ENCODE measurements at regions not wholly inside any gene's neighbourhood (a gene's known extent, or its start where the extent isn't known, plus 50 kb on each side); places are given as distances from the start of the nearest gene placed in this dataset.

- ChIA-PET POLR2A (no interaction called here), CTCF (no interaction called here)
- H3K4me3 ChIP-seq (ENCODE audit: low read depth, low read length), result no peak overlapping the region
- no peak for TF ChIP-seq HIC1 (tag by site-specific recombination; IDR thresholded peaks at IDR 0.05)
- TF ChIP-seq ZXDB (tag by site-specific recombination; IDR thresholded peaks at IDR 0.05), result no peak
- no peak for TF ChIP-seq ZBTB10 (tag by site-specific recombination; IDR thresholded peaks at IDR 0.05)
- TF ChIP-seq ZNF324 (tag by site-specific recombination; IDR thresholded peaks at IDR 0.05), result no peak
- no peak for TF ChIP-seq HOXD13 (CRISPR knock-in tag; IDR thresholded peaks at IDR 0.05; ENCODE audit: borderline replicate concordance)
- no peak for TF ChIP-seq ZNF530 (tag by site-specific recombination; IDR thresholded peaks at IDR 0.05; ENCODE audit: low read depth)
- no peak for TF ChIP-seq SCRT1 (tag by site-specific recombination; IDR thresholded peaks at IDR 0.05; ENCODE audit: borderline replicate concordance)
- no peak for TF ChIP-seq ZNF791 (tag by site-specific recombination; IDR thresholded peaks at IDR 0.05)
- no peak for TF ChIP-seq ZNF362 (tag by site-specific recombination; IDR thresholded peaks at IDR 0.05)
- no peak for TF ChIP-seq BCL11B (tag by site-specific recombination; IDR thresholded peaks at IDR 0.05; ENCODE audit: low read depth)
- TF ChIP-seq ZSCAN5A (tag by site-specific recombination; IDR thresholded peaks at IDR 0.05), result no peak
- no peak for TF ChIP-seq ZNF843 (tag by site-specific recombination; IDR thresholded peaks at IDR 0.05)
- TF ChIP-seq ATF2 (tag by site-specific recombination; IDR thresholded peaks at IDR 0.05; ENCODE audit: low read depth), result no peak
- no peak for TF ChIP-seq GLIS1 (tag by site-specific recombination; IDR thresholded peaks at IDR 0.05)
- TF ChIP-seq ZNF433 (tag by site-specific recombination; IDR thresholded peaks at IDR 0.05; ENCODE audit: low read depth), result no peak
- no peak for TF ChIP-seq ZNF133 (tag by site-specific recombination; IDR thresholded peaks at IDR 0.05)
- TF ChIP-seq ZNF140 (tag by site-specific recombination; IDR thresholded peaks at IDR 0.05), result no peak
- TF ChIP-seq ZNF114 (tag by site-specific recombination; IDR thresholded peaks at IDR 0.05), result no peak
- H3K4me1 ChIP-seq (ENCODE audit: control insufficient read depth, insufficient read depth, low read length), result no peaks in the 10 kb centered on the region
- no peaks in the 10 kb centered on the region for H3K36me3 ChIP-seq (ENCODE audit: control insufficient read depth in 2 of 2, insufficient read depth in 1 of 2, low read length in 2 of 2)
- no peaks in the 10 kb centered on the region for H3K9me3 ChIP-seq (ENCODE audit: control insufficient read depth, insufficient read depth, low read depth, low read length)
- H3K27ac ChIP-seq (ENCODE audit: extremely low read depth, low read depth, low read length), result no peak overlapping the region
Observed at GRCh38 chr3:35936571-35936970, 297.2 kb downstream of the ARPP21 start.

All from HEK293 (cell line).